Skeletal muscle satellite cell (primary cell): ENCODE measurements at regions not wholly inside any gene's neighbourhood (a gene's known extent, or its start where the extent isn't known, plus 50 kb on each side); places are given as distances from the start of the nearest gene placed in this dataset.
"Not testable (repeated sequence)": the region's sequence is repeated elsewhere in the genome, so short reads cannot be mapped to it uniquely, and the experiment has no call there.

ENCODE experiments used
- H3K27me3 ChIP-seq: 2 replicates; pipeline ENCODE4 v1.7.0; 2013; ENCODE audit warnings: low read length; ENCODE audit not compliant: control insufficient read depth, insufficient read depth
- H3K36me3 ChIP-seq: 2 replicates; pipeline ENCODE4 v1.7.0; 2013; ENCODE audit warnings: mild to moderate bottlenecking, control low read depth, low read length; ENCODE audit not compliant: insufficient read depth
- H3K4me1 ChIP-seq: 2 replicates; pipeline ENCODE4 v1.7.0; 2013; ENCODE audit warnings: low read length; ENCODE audit not compliant: control insufficient read depth, insufficient read depth
- H3K4me2 ChIP-seq: 2 replicates; pipeline ENCODE4 v1.7.0; 2013; ENCODE audit warnings: mild to moderate bottlenecking, low read length
- H3K4me3 ChIP-seq: 2 replicates; pipeline ENCODE4 v1.7.0; 2013; ENCODE audit warnings: low read length
- H3K9ac ChIP-seq: 2 replicates; pipeline ENCODE4 v1.7.0; 2013; ENCODE audit warnings: mild to moderate bottlenecking, low read depth, low read length, moderate library complexity
- H3K9me3 ChIP-seq: replicated peaks from 2 replicates; pipeline ENCODE4 v1.7.0; 2013; ENCODE audit warnings: mild to moderate bottlenecking, control low read depth, low read length

- not testable (repeated sequence) for H3K4me1 ChIP-seq, H3K9me3 ChIP-seq, H3K9ac ChIP-seq, H3K36me3 ChIP-seq, H3K27me3 ChIP-seq, H3K4me2 ChIP-seq, H3K4me3 ChIP-seq
Observed at GRCh38 chr2:97431169-97431725, 158.4 kb downstream of the ANKRD36B start.

- H3K4me2 ChIP-seq, H3K27me3 ChIP-seq, H3K4me3 ChIP-seq, H3K9me3 ChIP-seq, H3K36me3 ChIP-seq, H3K9ac ChIP-seq, H3K4me1 ChIP-seq: not testable (repeated sequence)
Observed at GRCh38 chr2:97422376-97422775, 167.3 kb downstream of the ANKRD36B start.

GRCh38 chr2:97406340-97406739 is 183.3 kb downstream of the ANKRD36B start:
- H3K4me2 ChIP-seq, H3K4me3 ChIP-seq, H3K27me3 ChIP-seq, H3K9me3 ChIP-seq, H3K9ac ChIP-seq, H3K4me1 ChIP-seq, H3K36me3 ChIP-seq: not testable (repeated sequence)

- H3K4me1 ChIP-seq, H3K9ac ChIP-seq, H3K9me3 ChIP-seq, H3K27me3 ChIP-seq, H3K36me3 ChIP-seq, H3K4me2 ChIP-seq, H3K4me3 ChIP-seq: not testable (repeated sequence)
Observed at GRCh38 chr2:97405172-97405737, 184.4 kb downstream of the ANKRD36B start.

- not testable (repeated sequence) for H3K4me3 ChIP-seq, H3K9me3 ChIP-seq, H3K4me1 ChIP-seq, H3K36me3 ChIP-seq, H3K9ac ChIP-seq, H3K4me2 ChIP-seq, H3K27me3 ChIP-seq
Observed at GRCh38 chr2:97402678-97403077, 187.0 kb downstream of the ANKRD36B start.

GRCh38 chr2:97395691-97396090 is 194.0 kb downstream of the ANKRD36B start:
- not testable (repeated sequence) for H3K9me3 ChIP-seq, H3K4me2 ChIP-seq, H3K27me3 ChIP-seq

GRCh38 chr2:97385803-97386202 is 203.9 kb downstream of the ANKRD36B start:
- not testable (repeated sequence) for H3K4me1 ChIP-seq, H3K9ac ChIP-seq, H3K4me2 ChIP-seq, H3K4me3 ChIP-seq, H3K36me3 ChIP-seq, H3K27me3 ChIP-seq, H3K9me3 ChIP-seq

More at GRCh38 chr2:97395691-97396090, 194.0 kb downstream of the ANKRD36B start:
- not testable (repeated sequence) for H3K4me3 ChIP-seq, H3K36me3 ChIP-seq, H3K9ac ChIP-seq, H3K4me1 ChIP-seq

- not testable (repeated sequence) for H3K9ac ChIP-seq, H3K9me3 ChIP-seq, H3K4me1 ChIP-seq, H3K4me3 ChIP-seq, H3K36me3 ChIP-seq, H3K27me3 ChIP-seq, H3K4me2 ChIP-seq
Observed at GRCh38 chr2:97375913-97376312, 213.8 kb downstream of the ANKRD36B start.

GRCh38 chr2:97374426-97374825 is 215.3 kb downstream of the ANKRD36B start:
- not testable (repeated sequence) for H3K9ac ChIP-seq, H3K27me3 ChIP-seq, H3K4me1 ChIP-seq, H3K36me3 ChIP-seq, H3K4me2 ChIP-seq, H3K9me3 ChIP-seq, H3K4me3 ChIP-seq

- not testable (repeated sequence) for H3K9ac ChIP-seq, H3K4me3 ChIP-seq, H3K4me2 ChIP-seq, H3K36me3 ChIP-seq, H3K4me1 ChIP-seq, H3K9me3 ChIP-seq
- H3K27me3 ChIP-seq: peaks cover 20% of the 10 kb centered on the region
Observed at GRCh38 chr2:97363159-97363558, 226.5 kb downstream of the ANKRD36B start.

GRCh38 chr2:97359861-97360584 is 229.7 kb downstream of the ANKRD36B start:
- Histone ChIP-seq H3K36me3 (no peaks in the 10 kb centered on the region), H3K4me3 (no peak overlapping the region), H3K4me1 (no peaks in the 10 kb centered on the region), H3K4me2 (no peak overlapping the region), H3K27me3 (peaks cover 48% of the 10 kb centered on the region), H3K9me3 (no peaks in the 10 kb centered on the region), H3K9ac (no peak overlapping the region)

- H3K4me3 ChIP-seq: no peak overlapping the region
- H3K4me2 ChIP-seq: no peak overlapping the region
- no peaks in the 10 kb centered on the region for H3K36me3 ChIP-seq
- no peak overlapping the region for H3K9ac ChIP-seq
- H3K27me3 ChIP-seq: peaks cover 66% of the 10 kb centered on the region
- no peaks in the 10 kb centered on the region for H3K4me1 ChIP-seq
- H3K9me3 ChIP-seq: no peaks in the 10 kb centered on the region
Observed at GRCh38 chr2:97355887-97356286, 233.8 kb downstream of the ANKRD36B start.
